ENCODE measurements at regions not wholly inside any gene's neighbourhood (a gene's known extent, or its start where the extent isn't known, plus 50 kb on each side); places are given as distances from the start of the nearest gene placed in this dataset.

- POLR2A ChIA-PET: no interaction called here
- H3K79me2 ChIP-seq (ENCODE audit: control insufficient read depth, insufficient read depth, low read length): no peaks in the 10 kb centered on the region
These were observed 197.5 kb upstream of the SEMA3D start for GRCh38 chr7:85384392-85384791.

GRCh38 chr7:85381212-85381611 lies 194.4 kb upstream of the SEMA3D start:
- H3K27ac ChIP-seq (ENCODE audit: low read length in 2 of 2): no peak overlapping the region
- no peaks in the 10 kb centered on the region for H4K20me1 ChIP-seq (ENCODE audit: control insufficient read depth, insufficient read depth, low read length, poor library complexity, severe bottlenecking)
- DNase-seq (no peak), ATAC-seq (ENCODE audit: low read depth) (no peak)
- CTCF ChIA-PET: no interaction called here
- Mint-ChIP-seq H3K4me3 (no peak overlapping the region), H3K4me1 (no peaks in the 10 kb centered on the region), H3K27ac (no peak overlapping the region), H3K27me3 (no peaks in the 10 kb centered on the region), H3K9me3 (ENCODE audit: insufficient read depth) (no peaks in the 10 kb centered on the region)
- no peaks in the 10 kb centered on the region for H3K27me3 ChIP-seq (replicated peaks in 1 of 4; ENCODE audit: control extremely low read depth in 1 of 4, control insufficient read depth in 3 of 4, insufficient read depth in 4 of 4, low read length in 3 of 4)
- H3K4me2 ChIP-seq (replicated peaks; ENCODE audit: low read depth, low read length, poor library complexity, severe bottlenecking): no peak overlapping the region
- intact Hi-C loops (cut with micrococcal nuclease): no loop called here
- no peak overlapping the region for H2AFZ ChIP-seq (ENCODE audit: insufficient read depth, low read depth, low read length, poor library complexity, severe bottlenecking)
- H3K9me3 ChIP-seq (ENCODE audit: control extremely low read depth in 1 of 3, control insufficient read depth in 2 of 3, insufficient read depth in 1 of 3, low read length in 2 of 3): no peaks in the 10 kb centered on the region
- H3K4me3 ChIP-seq (ENCODE audit: control extremely low read depth in 1 of 5, extremely low read depth in 1 of 5, insufficient read depth in 1 of 5, low read depth in 2 of 5, low read length in 4 of 5): no peak overlapping the region
- no peaks in the 10 kb centered on the region for H3K36me3 ChIP-seq (replicated peaks in 1 of 2; ENCODE audit: control extremely low read depth in 1 of 2, control insufficient read depth in 1 of 2, extremely low read depth in 1 of 2, insufficient read depth in 2 of 2, low read length in 1 of 2)
- no peaks in the 10 kb centered on the region for H3K79me2 ChIP-seq (ENCODE audit: control insufficient read depth, insufficient read depth, low read length)
- POLR2A ChIA-PET: no interaction called here
- WGBS (ENCODE audit: insufficient coverage): 96% methylated on average over 10 of the region's 16 CpGs
- TF ChIP-seq EZH2 (IDR thresholded peaks at IDR 0.05; ENCODE audit: borderline replicate concordance, insufficient read depth, low read depth, low read length, poor library complexity, severe bottlenecking): no peak
- TF ChIP-seq CTCF (IDR thresholded peaks at IDR 0.05): no peak
- no peak overlapping the region for H3K9ac ChIP-seq (ENCODE audit: low read length)
- no peaks in the 10 kb centered on the region for H3K4me1 ChIP-seq (ENCODE audit: control insufficient read depth in 2 of 2, insufficient read depth in 2 of 2, low read length in 2 of 2)

More at GRCh38 chr7:85384392-85384791, 197.5 kb upstream of the SEMA3D start:
- Histone ChIP-seq H2AFZ (ENCODE audit: insufficient read depth, low read depth, low read length, poor library complexity, severe bottlenecking) (no peak overlapping the region), H3K4me1 (ENCODE audit: control insufficient read depth in 2 of 2, insufficient read depth in 2 of 2, low read length in 2 of 2) (no peaks in the 10 kb centered on the region), H3K4me2 (replicated peaks; ENCODE audit: low read depth, low read length, poor library complexity, severe bottlenecking) (no peak overlapping the region), H3K4me3 (ENCODE audit: control extremely low read depth in 1 of 5, extremely low read depth in 1 of 5, insufficient read depth in 1 of 5, low read depth in 2 of 5, low read length in 4 of 5) (no peak overlapping the region), H3K9ac (ENCODE audit: low read length) (no peak overlapping the region), H4K20me1 (ENCODE audit: control insufficient read depth, insufficient read depth, low read length, poor library complexity, severe bottlenecking) (no peaks in the 10 kb centered on the region), H3K27me3 (replicated peaks in 1 of 4; ENCODE audit: control extremely low read depth in 1 of 4, control insufficient read depth in 3 of 4, insufficient read depth in 4 of 4, low read length in 3 of 4) (no peaks in the 10 kb centered on the region), H3K36me3 (replicated peaks in 1 of 2; ENCODE audit: control extremely low read depth in 1 of 2, control insufficient read depth in 1 of 2, extremely low read depth in 1 of 2, insufficient read depth in 2 of 2, low read length in 1 of 2) (no peaks in the 10 kb centered on the region), H3K27ac (ENCODE audit: low read length in 2 of 2) (no peak overlapping the region), H3K9me3 (ENCODE audit: control extremely low read depth in 1 of 3, control insufficient read depth in 2 of 3, insufficient read depth in 1 of 3, low read length in 2 of 3) (no peaks in the 10 kb centered on the region)
- DNase-seq: no peak
- Mint-ChIP-seq H3K27ac (no peak overlapping the region), H3K9me3 (ENCODE audit: insufficient read depth) (no peaks in the 10 kb centered on the region), H3K4me1 (no peaks in the 10 kb centered on the region), H3K4me3 (no peak overlapping the region), H3K27me3 (no peaks in the 10 kb centered on the region)
- no peak for TF ChIP-seq CTCF (IDR thresholded peaks at IDR 0.05)
- TF ChIP-seq EZH2 (IDR thresholded peaks at IDR 0.05; ENCODE audit: borderline replicate concordance, insufficient read depth, low read depth, low read length, poor library complexity, severe bottlenecking): no peak
- CTCF ChIA-PET: no interaction called here
- ATAC-seq (ENCODE audit: low read depth): no peak
- intact Hi-C loops (cut with micrococcal nuclease): no loop called here
- WGBS (ENCODE audit: insufficient coverage): 60% methylated on average over 1 of the region's 2 CpGs
